ENCODE measurements at regions not wholly inside any gene's neighbourhood (a gene's known extent, or its start where the extent isn't known, plus 50 kb on each side); places are given as distances from the start of the nearest gene placed in this dataset.

DNA sequence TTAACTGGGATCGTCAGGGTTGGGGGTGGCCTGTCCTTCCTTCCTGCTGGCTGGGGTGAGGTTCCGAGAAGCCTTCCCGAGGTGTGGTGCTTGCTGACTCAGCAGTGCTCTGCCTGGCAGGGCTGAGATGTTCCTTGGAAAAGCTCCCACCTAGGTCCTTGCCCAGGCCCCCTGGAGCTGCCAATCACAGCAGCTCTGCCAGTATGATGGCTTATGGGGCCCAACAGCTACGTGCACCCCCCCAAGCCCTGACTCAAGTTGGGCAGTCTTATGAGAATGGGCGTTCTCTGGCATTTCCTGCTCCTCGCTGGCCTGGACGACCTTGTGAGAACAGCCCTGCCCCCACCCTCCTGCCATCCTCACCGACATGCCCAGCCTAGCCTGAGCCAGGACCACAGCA is 292.2 kb upstream of the CRY1 start:
- no peak overlapping the region for H3K4me3 Mint-ChIP-seq
- peaks cover 7% of the 10 kb centered on the region for H3K36me3 Mint-ChIP-seq
- H3K27me3 Mint-ChIP-seq = peaks cover 3% of the 10 kb centered on the region
- H3K27ac Mint-ChIP-seq = peak overlapping the region; percentile 85
- DNase-seq (ENCODE audit: extremely low spot score, unreplicated experiment) = no peak
- peaks cover 6% of the 10 kb centered on the region for H3K9me3 Mint-ChIP-seq
- H3K4me1 Mint-ChIP-seq (ENCODE audit: unreplicated experiment) = peaks cover 29% of the 10 kb centered on the region
- TF ChIP-seq, protein P1, sequence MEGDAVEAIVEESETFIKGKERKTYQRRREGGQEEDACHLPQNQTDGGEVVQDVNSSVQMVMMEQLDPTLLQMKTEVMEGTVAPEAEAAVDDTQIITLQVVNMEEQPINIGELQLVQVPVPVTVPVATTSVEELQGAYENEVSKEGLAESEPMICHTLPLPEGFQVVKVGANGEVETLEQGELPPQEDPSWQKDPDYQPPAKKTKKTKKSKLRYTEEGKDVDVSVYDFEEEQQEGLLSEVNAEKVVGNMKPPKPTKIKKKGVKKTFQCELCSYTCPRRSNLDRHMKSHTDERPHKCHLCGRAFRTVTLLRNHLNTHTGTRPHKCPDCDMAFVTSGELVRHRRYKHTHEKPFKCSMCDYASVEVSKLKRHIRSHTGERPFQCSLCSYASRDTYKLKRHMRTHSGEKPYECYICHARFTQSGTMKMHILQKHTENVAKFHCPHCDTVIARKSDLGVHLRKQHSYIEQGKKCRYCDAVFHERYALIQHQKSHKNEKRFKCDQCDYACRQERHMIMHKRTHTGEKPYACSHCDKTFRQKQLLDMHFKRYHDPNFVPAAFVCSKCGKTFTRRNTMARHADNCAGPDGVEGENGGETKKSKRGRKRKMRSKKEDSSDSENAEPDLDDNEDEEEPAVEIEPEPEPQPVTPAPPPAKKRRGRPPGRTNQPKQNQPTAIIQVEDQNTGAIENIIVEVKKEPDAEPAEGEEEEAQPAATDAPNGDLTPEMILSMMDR (conservative IDR thresholded peaks at IDR 0.05) = no peak

DNA sequence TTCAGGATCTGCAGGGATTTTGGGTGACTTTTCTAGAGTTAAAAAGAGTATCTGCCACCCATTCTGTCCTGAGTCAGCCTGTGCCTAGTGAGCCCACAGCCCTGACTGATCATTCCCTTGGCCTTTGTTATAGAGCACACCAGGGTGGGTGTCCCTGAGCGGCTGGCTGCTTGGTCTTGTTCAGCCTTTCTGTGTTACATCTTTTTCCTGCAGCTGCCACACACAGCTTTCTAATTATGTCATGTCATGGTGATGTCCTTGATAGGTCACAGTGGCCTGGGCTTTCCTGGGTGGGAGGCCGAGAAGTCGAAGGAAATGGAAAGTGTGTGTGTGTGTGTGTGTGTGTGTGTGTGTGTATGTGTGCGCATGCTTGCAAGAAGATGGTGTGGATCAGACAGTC is 293.2 kb upstream of the CRY1 start:
- Mint-ChIP-seq H3K9me3 (peaks cover 8% of the 10 kb centered on the region), H3K27ac (peak overlapping the region; percentile 85), H3K4me1 (ENCODE audit: unreplicated experiment) (peaks cover 24% of the 10 kb centered on the region), H3K36me3 (peaks cover 9% of the 10 kb centered on the region), H3K4me3 (no peak overlapping the region), H3K27me3 (peaks cover 3% of the 10 kb centered on the region)
- TF ChIP-seq, protein P1 (conservative IDR thresholded peaks at IDR 0.05) = no peak
- DNase-seq (ENCODE audit: extremely low spot score, unreplicated experiment) = no peak

DNA sequence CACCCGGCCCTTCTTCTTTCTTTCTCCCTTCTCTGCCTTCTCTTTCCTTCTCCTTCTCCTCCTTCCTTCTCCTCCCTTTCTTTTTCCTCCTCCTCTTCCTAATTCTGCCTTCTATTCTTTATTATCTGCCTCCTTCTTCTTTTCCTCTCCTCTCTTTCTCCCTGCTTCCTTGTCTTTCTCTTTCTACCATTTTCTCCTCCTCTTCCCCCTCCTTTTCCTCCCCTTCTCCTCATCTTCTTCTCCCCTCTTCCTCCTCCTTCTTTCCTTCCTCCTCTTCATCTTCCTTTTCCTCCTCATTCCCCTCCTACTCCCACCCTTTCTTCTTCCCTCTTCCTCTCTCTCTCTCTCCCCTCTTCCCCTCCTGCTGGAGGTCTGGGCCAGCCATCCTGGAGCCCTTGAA is 294.9 kb upstream of the CRY1 start:
- TF ChIP-seq, protein P1 (conservative IDR thresholded peaks at IDR 0.05) = no peak
- Mint-ChIP-seq H3K4me1 (ENCODE audit: unreplicated experiment) (peaks cover 36% of the 10 kb centered on the region), H3K27me3 (peaks cover 6% of the 10 kb centered on the region), H3K9me3 (peaks cover 8% of the 10 kb centered on the region), H3K4me3 (no peak overlapping the region), H3K27ac (no peak overlapping the region), H3K36me3 (peaks cover 9% of the 10 kb centered on the region)
- no peak for DNase-seq (ENCODE audit: extremely low spot score, unreplicated experiment)

DNA sequence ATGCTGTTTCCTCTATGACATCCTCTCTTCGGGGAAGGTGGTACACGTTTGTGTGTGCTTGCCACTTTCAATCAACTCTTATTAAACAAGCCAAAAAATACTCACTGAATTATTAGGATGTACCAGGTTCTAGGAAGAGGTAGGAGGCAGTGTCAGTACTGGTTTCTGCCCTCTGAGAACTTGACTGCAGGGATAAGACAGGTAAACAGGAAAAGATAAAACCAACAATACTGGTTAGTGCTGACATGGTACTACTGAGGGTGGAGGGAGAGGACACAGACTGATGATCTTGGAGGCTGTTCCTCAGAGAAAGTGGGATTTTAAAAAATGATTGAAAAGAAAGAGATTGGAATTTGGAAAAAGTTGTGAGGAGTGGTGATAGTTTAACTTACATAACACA is 295.2 kb upstream of the PWP1 start:
- Mint-ChIP-seq H3K4me3 (peak overlapping the region; percentile 42), H3K4me1 (ENCODE audit: unreplicated experiment) (peaks cover 30% of the 10 kb centered on the region), H3K9me3 (peaks cover 5% of the 10 kb centered on the region), H3K27ac (peak overlapping the region; percentile 56), H3K27me3 (peaks cover 6% of the 10 kb centered on the region), H3K36me3 (peaks cover 9% of the 10 kb centered on the region)
- DNase-seq (ENCODE audit: extremely low spot score, unreplicated experiment) = no peak
- TF ChIP-seq, protein P1 (conservative IDR thresholded peaks at IDR 0.05) = no peak

DNA sequence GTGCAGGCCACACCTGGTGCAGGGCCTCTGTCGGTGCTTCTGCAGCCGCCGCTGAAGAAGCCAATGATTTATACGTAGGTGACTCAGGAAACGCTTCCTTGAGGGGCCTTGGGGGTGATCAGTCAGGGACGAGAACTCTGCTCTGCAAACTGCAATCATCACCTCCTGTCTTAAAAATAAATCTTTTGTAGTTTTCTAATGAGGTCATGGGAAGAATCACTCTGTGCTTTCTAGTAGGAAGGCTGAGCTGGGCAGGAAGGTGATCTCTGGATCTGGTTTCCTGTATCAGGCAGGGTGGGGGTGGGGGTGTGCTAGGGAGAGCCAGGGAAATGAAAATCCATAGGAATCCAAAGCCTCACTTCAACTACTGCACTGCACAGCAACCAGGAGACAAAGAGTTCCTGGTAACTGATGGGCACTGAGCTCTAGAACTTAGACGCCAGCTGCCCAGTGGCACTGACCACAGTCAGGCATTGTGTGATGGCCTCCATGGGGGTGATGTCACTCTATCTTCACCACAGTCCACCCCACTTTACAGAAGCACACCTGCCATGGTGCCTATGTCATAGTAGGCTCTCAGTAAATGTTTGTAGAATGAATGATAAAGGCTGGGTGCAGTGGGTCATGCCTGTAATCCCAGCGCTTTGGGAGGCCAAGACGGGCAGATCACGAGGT is 292.4 kb upstream of the PWP1 start:
- DNase-seq (ENCODE audit: extremely low spot score, unreplicated experiment) = no peak
- H3K4me3 Mint-ChIP-seq = peak overlapping the region; percentile 67
- peaks cover 3% of the 10 kb centered on the region for H3K27me3 Mint-ChIP-seq
- peaks cover 5% of the 10 kb centered on the region for H3K36me3 Mint-ChIP-seq
- peak overlapping the region; percentile 98 for H3K27ac Mint-ChIP-seq
- peaks cover 43% of the 10 kb centered on the region for H3K4me1 Mint-ChIP-seq (ENCODE audit: unreplicated experiment)
- peaks cover 5% of the 10 kb centered on the region for H3K9me3 Mint-ChIP-seq
- TF ChIP-seq, protein P1 (conservative IDR thresholded peaks at IDR 0.05) = no peak

All from type B pancreatic cell (in vitro differentiated cells).